NCI-H526 treated with DMSO at 0.1 percent for 48 hours (cell line): ENCODE measurements at regions not wholly inside any gene's neighbourhood (a gene's known extent, or its start where the extent isn't known, plus 50 kb on each side); places are given as distances from the start of the nearest gene placed in this dataset.

ENCODE experiments used
- DNase-seq: peaks from one replicate; lab custom pipeline; 2025; lab: John Stamatoyannopoulos, UW

DNA sequence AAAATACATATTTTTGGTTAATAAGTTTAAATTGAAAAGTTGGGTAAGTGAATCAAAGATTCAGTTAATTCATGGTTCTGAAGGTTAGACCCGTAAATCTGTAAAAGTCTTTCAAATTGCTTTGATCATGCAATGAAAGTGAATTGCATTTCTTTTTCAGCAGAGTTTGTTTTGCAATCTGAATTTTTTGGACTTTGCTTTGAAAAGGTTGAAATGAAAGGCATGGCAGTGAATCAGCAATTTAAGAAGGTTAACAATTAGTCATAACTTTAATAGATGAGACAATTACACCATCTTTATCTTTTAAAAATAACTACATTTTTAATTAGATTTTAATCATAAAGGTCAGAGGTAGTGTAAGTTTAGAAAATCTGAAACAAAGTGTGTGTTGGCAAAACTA, 310.9 kb upstream of the KCNJ16 start:
- no peak for DNase-seq

DNA sequence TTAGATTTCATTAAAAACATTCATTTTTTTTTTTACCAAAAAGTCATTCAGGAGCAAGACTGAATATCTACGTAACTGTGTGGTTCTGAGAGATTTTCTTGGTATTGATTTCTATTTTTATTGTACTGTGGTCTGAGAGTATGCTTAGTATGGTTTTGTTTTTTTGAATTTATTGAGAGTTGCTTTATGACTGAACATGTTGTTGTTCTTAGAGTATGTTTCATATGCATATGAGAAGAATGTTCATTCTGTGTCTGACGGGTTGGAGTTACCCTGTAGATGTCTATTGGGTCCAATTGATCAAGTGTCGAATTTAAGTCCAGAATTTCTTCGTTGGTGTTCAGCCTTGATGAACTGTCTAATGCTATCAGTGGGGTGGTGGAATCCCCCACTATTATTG, 306.0 kb upstream of the KCNJ16 start:
- no peak for DNase-seq

DNA sequence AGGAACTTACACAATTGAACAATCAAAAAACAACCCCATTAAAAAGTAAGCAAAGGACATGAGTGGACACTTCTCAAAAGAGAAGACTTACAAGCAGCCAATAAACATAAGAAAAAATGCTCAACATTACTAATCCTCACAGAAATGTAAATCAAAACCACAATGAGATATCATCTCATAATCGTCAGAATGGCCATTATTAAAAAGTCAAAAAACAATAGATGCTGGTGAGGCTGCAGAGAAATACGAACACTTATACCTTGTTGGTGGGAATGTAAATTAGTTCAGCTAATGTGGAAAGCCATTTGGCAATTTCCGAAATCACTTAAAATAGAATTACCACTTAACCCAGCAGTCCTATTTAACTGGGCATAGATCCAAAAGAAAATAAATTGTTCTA, 301.9 kb upstream of the KCNJ16 start:
- no peak for DNase-seq

DNA sequence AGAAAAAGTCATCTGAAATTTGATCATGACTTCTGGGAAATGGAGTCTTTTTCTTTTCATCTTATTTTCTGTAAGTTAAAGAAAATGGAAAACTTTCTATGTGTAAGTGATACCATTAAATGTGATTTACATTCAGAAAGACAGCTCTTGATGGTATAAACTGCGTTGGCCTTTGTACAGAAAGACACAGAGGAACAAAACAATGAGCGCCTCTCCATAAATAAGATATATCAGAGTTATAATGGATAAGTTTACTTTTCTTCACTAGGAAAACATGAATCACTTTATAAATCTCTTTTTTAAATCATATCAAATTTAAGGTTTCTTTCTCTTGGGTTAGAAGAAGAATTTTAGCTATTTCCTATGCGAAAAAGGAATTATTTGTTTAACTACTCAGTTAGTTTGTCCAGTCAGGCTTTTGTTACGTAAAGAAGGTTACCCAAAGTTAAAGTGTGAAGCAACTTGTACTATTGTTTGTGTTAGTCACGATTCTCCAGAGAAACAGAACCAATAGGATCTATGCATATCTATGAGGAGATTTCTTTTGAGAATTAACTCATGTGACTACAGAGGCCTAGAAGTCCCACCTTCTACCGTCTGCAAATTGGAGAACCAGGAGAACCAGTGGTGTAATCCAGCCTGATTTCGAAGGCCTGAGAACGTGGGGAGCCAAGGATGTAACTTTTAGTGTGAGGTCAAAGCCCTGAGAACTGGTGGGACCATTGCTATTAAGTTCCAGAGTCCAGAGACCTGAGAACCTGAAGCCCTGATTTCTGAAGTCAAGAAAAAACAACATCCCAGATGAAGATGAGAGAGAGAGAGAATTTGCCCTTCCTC, 295.4 kb upstream of the KCNJ16 start:
- no peak for DNase-seq

DNA sequence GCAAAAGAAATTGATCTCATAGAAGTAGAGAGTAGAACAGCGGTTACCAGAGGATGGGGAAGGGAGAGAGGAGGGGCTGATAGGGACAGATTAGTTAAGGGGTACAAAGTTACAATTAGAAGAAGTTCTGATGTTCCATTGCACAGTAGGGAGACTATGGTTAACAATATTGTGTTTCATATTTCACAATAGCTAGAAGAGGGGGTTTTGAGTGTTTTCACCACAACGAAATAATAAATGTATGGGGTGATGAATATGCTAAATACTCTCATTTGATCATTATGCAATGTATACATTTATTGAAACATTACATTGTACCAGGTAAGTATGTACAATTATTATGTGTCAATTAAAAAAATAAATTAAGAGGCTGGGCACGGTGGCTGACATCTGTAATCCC, 291.2 kb upstream of the KCNJ16 start:
- no peak for DNase-seq

DNA sequence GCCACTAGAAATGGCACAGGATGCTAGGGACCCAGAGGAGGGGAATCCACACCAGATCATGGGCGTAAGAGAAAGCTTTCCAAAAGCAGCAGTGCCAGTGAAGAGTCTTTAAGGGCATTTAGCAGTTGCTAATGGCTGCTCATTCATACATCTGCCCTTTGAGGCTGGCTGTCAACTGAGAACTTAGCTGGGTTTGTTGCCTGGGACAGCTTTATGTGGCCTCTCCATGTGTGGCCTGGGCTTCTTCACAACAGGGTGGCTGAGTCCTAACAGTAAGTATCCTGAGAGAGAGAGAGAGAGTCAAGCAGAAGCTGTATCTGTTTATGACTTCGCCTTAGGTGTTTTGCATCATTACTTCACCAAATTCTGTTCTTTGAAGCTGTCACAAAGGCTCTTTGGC, 286.1 kb upstream of the KCNJ16 start:
- no peak for DNase-seq

DNA sequence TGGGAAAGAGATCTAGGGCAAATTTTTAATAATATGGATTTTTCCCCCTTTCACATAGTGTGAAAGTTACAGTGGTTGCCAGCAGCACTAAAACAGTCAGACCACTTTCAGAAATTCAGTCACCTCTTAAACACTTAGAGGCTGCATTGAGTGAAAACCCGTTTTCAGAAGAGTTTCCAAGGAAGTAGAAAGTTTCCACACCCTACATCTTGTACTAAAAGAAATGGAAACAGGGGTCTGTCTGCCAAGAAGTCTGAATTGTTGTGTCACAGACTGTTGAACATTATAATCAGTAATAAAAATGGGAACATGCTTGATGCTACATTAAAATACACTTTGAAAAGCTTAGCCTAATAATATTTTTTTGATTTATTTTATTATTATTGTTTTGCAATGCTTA, 278.9 kb upstream of the KCNJ16 start:
- no peak for DNase-seq

DNA sequence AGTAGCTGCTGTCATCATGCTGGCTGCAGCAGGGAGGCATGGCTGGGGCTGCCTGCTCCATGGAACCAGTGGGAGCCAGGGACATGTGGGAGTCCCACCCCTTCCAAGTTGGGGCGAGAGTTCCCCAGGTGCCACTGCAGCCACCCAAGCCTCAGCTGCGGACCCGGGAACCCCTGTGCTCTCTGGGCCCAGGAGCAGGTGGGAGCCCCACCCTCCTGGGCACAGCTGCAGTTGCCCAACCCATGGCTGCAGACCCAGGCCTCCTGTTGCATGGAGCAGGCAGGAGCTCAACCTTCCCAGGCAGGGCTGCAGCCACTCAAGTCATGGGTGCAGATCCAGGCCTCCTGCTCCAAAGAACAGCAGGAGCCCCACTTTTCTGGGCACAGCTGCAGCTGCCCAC, 274.2 kb upstream of the KCNJ16 start:
- DNase-seq, result no peak

DNA sequence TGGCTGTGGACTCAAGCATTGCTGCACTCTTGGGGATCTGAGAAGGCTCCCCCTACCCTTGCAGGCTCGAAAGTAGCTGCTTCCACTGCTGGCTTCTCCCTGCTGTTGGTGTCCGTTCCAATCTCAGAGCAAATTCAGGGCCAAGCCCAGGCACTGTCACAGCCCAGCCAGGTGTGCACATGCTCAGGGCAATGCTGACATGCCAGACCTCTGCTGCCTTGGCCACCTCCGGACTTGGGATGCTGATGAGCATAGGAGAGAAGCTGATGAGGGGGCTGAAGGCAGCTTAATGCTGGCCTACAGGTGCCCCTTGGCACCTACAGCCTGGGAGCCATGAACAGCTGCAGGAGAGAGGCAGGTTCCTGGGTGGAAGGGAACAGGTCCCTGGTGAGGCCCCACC, 273.7 kb upstream of the KCNJ16 start:
- DNase-seq, result no peak

DNA sequence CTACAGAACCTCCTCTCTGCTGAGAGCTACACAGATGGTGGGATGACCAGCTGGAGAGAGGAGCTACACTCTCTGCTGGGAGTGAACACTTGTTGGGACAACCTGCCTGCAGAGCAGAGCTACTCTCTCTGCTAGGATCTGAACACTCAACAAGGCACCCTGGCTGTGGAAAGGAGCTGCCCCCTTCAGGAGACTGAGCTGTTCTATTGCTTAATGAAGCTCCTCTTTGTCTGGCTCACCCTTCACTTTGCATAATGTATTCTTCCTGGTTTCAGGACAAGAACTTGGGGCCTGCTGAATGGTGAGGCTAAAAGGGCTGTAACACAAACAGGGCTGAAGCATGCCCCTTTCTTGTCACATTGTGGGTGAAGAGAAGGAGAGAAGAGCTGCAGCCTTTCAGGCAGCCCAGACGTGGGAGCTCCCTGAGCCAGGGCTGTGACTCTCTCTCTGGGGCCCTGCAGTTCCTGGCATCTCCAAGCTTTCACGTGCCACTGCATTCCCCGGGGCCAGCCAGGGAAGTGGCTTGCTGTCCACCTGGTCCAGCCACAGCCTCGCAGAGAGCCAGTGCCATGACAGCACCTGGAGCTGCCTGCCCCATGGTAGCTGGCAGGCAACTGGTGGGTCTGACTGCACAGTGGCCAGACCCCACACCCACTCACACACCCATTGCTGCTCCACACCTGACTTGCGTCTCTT, 272.8 kb upstream of the KCNJ16 start:
- peak; percentile 11 for DNase-seq

DNA sequence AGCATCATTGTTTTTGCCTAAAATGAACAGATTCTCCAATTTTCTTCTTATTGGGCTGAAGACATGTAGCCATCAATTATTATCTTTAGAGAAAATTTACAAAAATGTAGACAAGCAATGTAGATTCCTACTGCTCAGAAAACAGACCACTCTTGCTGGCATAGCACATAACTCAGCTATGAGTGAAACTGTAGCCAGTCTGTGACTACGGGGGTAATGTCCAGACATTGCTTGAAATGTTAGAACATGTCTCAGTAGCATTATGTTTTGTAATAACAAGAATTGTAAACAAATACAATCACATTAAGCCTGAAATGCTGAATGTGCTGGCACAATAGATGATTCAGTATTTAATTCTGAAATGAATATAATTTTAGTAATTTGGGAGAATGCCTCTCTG, 265.7 kb upstream of the KCNJ16 start:
- no peak for DNase-seq

DNA sequence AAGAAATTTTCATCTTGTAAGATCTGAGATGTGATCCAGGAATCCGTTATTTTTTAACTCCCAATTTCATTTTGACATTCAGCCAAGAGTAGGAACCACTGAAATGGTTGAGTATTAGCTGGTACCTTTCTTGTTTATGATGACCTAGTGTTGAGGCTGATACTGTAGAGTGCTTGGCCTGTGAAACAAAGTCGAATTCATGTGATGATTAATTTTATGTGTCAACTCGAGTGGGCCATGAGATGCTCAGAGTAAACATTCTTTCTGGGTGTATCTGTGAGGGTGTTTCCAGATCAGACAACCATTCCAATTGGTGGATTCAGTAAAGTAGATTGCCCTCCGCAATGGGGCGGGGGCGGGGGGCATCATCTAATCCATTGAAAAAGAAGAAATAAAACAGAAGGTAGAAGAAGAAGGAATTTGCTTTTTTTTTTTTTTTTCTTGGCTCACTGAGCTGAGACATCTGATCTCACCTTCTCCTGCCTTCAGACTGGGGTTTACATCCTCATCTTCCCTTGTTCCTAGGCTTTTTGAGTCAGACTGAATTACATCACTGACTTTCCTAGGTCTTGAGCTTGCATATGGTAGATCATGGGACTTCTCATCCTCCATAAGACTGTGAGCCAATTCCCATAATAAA, 264.6 kb upstream of the KCNJ16 start:
- DNase-seq, result no peak

DNA sequence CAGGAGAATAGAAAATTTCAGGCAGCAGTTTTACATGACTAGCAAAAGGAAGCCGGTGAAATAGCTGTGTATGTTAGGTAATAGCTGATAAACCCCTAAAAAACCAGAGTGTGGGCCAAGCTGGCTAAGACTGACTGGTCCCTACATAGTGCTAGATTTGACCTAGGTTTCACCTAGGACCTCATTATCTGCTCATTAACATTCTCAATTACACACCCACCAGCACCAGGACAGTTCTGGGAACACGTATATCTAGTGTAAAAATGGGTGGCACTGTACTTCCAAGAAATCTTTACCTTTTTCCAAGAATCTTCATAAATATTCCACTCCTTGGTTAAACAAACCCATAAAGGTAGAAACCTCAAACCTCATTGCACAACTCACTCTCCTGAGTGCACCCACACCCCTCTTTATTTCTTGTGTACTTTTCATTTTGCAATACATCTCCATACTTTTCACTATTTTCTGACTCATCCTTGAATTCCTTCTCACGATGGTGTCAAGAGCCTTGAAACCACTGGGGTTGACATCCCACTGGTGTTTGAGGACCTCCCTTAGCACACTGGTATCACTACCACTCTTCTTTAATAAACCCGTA, 262.7 kb upstream of the KCNJ16 start:
- DNase-seq, result no peak

DNA sequence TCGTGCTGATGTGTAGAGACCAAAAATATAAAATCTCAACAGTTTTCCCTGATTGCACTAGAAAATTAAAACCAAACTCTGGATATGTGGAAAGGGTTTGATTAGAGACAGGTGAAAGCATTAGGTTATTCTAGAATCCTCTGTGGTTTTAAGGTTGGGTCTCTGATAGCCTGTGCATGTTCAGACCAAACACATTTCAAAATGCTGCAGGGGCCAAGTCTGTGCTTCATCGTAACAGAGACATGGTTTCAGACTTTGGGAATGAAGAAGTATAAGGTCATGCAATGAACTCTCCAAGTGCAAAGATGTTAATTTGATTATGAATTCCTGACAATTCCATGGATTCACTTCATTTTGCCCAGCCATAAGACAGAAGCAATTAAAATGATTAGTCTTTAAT, 261.0 kb upstream of the KCNJ16 start:
- DNase-seq, result no peak

DNA sequence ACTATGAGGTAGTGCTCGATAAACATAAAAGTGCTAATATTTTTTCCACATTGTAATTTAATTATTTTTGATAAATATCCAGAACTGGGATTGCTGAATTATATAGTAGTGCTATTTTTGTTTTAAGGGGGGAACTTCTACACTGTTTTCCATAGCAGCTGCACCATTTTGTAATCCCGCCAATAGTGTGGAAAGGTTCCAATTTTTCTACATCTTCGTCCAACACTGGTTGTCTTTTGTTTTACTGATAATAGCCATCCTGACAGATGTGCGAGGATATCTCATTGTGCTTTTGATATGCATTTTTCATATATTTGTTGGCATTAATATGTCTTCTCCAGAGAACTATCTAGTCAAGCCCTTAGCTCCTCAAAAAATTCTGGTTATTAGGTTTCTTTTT, 259.6 kb upstream of the KCNJ16 start:
- DNase-seq, result no peak

DNA sequence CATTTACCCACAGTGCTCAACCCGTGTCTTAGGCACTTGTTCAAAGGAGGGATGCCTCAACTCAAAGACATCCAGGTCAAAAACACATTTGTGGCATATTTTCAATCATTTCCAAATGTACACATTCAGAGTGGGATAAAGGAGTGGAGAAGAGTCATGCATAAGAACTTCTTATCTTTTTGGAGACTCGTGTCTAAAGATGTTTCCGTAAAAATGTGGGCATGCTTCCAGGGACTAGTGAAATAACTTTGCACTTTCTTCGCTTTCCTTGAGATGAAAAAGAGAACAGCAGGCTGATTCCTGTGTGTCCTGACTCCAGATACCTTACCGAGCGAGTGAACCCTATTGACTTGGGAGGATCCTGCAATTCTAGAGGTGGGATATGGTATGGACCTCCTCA, 256.6 kb upstream of the KCNJ16 start:
- no peak for DNase-seq

DNA sequence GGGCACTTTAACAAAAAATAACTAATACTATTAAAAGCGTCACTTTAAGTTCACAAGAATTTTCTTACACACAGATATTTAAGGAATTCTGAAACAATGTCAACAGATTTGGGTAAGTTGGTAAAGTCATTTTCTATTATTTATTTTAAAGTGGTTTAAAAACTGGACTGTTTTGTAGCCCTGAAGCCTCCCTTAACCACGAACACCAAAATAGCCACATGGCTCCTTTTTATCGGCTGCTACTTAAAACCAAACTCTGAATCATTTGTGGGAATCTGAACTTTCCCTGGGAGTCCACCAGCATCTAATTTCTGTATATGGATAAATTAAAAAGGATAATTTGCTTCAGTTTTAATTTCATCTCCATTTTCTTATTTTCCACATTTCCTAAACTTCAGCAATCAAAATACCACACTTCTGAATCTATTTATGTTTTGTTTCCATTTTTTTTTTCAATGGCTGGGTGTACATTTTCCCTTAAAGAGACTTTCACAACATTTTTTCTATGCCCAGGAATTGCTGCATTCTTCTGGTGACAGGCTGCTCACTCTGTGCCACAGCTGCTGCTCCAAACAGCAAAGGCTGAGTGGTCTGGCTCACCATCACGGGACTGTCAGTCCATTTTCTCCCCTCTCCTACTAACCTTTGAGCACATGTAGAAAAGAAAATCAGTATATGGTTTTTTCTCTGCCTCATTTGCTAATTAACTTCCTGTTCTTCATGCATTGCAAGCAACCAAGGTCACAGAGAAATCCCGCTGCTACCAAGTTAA, 255.5 kb upstream of the KCNJ16 start:
- DNase-seq, result no peak

DNA sequence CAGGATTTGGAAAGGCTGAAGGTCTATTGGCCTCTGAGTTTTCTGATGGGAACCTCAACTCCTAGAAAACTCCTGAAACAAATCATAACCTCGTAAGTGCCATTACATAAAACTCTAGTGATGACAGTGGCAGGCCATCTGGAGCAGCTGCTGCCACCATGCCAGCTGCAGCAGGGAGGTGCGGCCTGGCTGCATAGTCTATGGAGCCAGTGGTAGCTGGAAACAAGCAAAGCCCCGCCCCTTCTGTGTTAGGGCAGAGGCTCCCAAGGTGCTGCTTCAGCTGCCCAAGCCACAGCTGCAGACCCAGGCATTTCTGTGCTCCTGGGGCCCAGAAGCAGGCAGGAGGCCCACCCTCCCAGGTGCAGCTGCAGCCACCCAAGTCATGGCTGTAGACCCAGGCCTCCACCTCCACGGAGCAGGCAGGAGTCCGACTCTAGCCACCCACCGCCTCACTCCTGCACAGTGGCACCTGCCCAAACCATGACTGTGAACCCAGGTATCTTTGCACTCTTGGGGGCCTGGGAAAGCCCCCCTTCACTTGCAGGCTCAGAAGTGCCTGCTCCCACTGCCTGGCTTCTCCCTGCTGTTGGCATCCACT, 254.1 kb upstream of the KCNJ16 start:
- no peak for DNase-seq

DNA sequence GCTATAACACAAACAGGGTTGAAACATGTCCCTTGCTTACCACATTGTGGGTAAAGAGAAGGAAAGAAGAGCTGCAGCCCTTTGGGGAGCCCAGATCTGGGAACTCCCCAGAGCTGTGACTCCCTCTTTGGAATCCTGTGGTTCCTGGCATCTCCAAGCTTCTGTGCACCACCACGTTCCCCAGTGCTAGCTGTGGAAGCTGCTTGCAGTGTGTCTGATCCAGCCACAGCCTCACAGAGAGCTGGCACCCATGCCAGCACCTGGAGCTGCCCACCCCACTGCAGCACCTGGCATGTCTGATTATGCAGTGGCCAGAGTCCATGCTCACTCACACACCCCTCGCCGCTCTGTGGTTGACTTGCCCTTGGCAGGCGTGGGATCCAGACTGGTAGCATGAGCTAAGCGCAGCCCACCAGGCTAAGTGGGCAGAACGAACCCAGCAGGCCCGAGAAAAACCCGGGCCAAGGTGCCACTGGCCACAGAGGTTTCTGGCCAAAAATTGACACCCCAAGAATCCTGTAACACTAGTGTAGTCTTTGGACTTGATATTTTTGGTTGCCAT, 252.6 kb upstream of the KCNJ16 start:
- no peak for DNase-seq

DNA sequence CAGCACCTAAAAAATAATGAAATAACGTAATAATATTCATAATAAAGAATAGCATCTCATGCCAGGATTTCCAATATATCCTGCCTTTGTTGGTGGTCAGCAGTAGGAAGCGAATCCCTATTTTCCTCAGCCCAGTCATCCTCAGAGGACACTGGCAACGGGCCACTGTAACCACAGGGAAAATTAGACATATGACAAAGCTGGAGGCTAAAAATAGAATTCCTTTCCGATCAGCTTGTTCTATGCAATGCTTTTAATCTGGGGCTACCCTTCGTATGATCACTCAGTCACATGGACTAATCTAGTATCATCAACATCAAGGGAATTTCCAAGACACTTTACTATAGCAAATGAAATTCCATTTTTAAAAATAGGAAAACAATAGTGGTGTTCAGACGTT, 246.9 kb upstream of the KCNJ16 start:
- no peak for DNase-seq

DNA sequence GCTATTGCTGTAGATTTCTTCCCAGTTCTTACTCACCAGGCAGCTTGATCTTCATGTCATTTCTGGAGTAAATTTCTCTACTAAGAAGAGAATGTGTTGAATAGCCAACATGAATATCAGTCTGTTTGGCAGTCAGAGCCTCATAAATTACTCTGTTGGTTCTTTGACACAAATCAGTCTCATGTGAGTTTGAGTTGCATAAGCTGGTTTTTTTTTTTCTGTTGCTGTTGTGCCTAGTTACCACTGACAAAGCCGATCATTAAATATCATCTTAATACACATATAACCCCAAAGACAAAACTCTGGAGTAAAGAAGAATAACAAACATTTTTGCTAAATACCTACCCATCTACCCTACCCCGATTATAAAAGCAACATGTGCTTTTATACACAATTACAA, 240.5 kb upstream of the KCNJ16 start:
- DNase-seq, result no peak
